GM18526 (cell line): ENCODE measurements at regions not wholly inside any gene's neighbourhood (a gene's known extent, or its start where the extent isn't known, plus 50 kb on each side); places are given as distances from the start of the nearest gene placed in this dataset.

Experiments used
- POLR2A ChIP-seq: IDR thresholded peaks from 3 replicates; pipeline ENCODE4 v1.6.1; 2011; ENCODE audit not compliant: insufficient read length; ENCODE audit errors: extremely low read depth

DNA sequence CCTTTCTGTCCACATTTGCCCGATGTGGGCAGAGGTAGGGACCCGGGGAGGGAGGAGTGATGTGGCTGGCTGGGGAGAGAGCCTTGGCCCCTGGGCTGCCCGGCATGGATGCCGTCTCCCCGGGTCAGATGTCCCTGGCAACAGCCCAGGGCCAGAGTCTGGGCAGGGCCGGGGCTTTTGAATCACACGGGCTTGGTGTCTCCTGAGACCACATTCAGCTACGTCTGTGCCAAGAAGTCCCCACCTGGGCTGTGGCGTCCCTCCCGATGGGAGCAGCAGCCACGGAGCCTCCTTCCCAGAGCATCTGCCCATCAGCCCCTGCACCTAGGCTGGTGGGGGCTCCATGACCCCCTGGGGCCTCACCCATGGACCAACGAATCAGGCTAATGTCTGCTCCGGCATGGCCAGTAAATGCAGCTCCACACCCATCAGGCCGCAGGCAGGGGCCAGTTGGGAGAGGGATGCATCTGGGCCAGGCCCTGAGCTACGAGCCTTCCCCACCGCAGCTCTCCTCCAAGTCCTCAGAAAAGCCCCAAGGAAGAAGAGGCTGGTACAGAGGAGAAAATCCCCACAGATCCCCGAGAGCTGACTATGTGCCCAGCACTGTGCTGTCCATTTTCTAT lies 109.4 kb downstream of the RFLNA start:
- no peak for TF ChIP-seq POLR2A

DNA sequence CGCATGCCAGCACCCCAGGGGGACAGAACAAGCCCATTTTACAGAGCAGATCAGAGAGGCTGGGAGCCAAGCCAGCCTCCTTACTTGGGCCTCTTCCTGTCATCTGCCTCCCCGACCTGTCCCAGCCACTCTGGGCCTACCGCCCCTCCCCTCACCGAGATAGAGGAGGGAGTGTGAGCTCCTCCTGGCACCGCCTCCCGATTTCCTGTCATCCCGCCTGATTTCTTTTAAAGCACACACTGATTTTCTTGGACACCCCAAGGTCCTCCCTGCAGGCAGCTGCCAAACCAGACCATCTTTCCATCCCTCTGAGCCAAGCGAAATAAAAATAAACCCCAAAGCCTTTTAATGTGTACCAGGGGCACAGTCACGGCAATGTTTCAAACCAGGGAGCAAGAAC lies 108.4 kb downstream of the RFLNA start:
- TF ChIP-seq POLR2A: no peak

DNA sequence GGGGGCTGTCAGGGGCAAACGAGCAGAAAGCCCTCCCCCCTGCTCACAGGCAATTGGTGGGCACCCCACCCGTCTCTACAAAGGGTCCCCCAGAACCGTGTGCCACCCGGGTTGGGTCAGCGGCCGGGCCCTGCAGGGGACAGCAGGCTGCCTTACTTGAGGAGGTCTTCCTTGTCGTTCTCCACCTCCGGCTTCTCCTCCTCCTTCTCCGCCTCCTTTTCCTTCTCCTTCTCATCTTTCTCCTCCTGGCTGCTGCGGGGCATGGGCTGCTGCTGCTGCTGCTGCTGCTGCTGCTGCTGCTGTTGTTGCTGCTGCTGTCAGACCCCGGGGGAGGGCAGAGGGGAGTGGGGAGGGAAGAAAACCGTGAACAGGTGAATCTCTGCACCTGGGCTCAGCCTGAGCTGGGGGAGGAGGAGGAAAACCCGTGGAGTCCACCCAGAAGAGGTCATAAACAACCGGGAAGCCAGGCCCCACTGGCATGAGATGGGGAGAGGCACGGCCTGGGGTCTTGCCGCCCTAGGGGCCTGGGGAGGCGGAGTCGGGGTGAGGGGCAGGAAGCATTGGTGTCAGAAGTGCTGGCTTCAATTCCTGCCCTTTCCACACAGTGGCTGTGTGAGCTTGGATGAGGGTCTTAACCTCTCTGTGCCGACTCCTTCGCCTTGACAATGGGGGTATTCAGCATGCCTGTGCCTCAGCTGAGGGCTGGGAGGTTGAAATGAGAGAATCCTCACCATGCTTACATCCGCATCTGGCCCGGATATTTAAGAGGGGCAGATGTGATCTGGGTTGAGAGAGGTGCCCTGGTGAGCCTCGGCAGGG lies 107.6 kb downstream of the RFLNA start:
- no peak for TF ChIP-seq POLR2A

DNA sequence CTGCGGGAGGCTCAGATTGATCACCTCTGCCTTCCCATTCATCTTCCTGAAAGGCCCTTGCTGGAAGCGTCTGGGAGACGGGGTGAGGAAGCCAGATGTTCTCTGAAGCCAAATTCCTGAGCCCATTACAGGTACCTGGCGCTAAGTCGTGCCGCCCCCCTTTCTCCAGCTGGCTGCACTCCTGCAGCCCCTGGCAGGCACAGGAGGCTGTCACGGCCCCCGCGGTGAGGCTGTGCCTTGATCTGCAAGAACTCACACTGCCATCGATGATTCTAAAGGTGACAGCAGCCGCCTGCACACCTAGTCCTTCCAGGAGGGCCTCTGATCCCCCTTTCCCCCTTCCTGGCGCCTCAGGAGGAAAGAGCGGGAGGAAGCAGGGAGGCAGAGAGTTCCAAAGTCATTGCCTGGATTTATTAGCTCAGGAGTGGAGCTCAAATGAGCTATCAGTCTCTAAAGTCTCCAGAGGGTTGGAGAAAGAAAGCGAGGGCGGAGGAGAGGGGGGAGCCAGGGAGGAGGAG lies 106.9 kb downstream of the RFLNA start:
- TF ChIP-seq POLR2A: no peak

DNA sequence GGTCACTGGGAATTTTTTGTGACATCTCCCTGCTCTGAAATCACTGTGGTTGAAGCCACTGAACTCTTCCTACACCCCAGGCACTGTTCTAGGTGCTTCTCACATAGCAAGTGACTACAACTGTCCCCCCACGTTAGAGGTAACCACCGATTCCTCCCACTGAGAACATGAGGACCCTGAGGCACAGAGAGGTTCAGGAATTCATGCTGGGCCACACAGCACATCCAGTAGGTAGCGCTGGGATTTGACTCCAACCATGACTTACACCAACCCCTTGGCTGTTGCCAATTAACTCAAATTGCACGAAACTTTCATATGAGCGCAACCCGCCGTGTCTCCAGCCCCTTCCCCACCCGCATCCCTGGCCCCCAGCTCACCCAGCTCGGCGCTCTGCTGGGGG lies 105.2 kb downstream of the RFLNA start:
- no peak for TF ChIP-seq POLR2A

DNA sequence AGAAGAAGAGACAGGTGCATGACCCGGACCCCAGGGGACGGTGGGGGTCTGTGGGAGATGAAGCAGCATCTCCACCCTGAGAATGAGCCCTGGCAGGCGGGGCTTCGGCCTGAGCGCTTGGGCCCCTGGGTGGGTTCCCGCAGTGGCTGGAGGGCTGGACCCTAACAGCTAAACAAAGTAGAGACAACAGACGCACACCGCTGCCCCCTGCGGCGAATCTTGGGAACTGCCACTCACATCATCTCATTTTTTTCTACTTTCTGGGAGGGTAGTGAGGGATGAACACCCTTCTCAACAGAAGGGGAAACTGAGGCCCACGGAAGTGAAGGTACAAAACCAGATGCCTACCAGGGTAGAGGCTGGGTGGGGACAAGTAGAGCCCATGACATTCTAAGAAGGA lies 104.7 kb downstream of the RFLNA start:
- no peak for TF ChIP-seq POLR2A

DNA sequence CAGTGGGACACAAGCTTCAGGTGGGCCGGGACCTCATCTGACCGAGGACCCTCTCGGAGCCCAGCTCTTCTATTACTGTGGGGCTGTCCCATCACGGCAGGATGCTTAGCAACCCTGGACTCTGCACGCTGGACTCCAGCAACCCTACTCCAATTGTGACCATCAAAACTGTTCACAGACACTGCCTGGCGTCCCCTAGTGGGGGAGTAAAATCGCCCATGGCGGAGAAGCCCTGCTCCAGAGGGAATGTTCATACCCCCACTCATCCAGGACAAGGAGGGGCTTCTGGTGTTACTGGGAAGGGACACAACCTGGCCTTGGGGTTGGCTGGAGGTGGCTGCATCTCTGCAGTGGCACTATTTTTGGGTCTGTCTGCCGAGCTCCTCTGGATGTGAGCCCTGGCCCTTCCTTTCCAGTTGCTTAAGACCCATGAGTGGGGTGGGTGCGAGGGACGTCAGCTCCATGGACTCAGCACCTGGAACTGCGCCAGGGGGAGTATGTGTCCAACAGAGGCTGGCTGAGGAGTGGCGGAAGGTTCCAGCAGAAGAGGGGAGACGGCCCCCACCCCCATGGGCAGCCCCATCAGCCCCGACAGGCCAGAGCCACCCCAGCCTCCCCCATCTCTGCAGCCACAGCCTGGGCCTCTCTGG lies 103.8 kb downstream of the RFLNA start:
- no peak for TF ChIP-seq POLR2A

DNA sequence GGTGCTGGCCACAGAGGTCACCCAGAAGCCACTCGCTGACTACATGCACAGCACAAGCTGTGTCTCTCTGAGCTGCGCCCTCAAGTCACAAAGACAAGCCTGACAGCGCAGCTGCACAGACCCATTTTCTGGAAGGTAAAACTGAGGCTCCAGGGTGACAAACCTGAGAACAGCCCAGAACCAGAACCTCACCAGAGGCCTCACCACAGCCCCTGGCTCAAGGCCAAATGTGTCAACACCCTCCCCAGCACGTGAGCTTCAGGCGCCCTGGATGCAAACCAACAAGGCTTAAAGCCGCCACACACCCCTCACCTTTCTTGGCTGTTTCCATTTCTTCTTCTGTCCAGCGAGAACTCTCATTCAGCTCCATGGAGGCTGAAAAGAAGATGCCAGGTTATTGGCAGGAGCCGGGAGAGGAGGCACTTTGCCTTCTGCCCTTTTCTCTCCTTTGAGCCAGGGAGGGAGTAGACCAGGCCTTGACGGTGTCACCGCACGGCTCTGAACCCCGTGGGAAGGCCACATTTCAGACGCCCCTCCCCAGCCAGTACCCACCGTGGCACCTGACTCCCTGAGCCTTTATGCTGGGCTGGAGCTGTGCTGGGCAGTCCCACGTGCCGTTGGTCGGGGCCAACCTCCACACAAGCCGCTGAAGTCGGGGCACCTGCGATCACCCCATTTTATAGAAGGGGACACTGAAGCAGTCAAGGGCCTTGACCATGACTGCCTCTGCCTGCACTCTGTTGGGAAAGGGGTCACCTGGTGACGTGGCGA lies 103.1 kb downstream of the RFLNA start:
- no peak for TF ChIP-seq POLR2A

DNA sequence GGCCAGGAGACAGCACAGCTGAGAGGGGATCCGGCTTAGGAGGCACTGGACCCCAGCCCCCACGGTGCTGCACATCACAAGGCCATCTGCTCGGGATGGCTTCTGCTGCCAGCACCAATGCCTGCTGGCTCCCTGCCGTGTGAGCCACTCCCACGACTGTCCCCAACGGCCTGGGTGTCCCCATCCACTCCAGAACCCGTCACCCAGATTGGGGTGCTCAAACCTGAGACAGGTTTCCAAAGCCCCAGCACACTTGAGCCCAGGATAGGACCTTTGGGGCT lies 102.4 kb downstream of the RFLNA start:
- TF ChIP-seq POLR2A: no peak

DNA sequence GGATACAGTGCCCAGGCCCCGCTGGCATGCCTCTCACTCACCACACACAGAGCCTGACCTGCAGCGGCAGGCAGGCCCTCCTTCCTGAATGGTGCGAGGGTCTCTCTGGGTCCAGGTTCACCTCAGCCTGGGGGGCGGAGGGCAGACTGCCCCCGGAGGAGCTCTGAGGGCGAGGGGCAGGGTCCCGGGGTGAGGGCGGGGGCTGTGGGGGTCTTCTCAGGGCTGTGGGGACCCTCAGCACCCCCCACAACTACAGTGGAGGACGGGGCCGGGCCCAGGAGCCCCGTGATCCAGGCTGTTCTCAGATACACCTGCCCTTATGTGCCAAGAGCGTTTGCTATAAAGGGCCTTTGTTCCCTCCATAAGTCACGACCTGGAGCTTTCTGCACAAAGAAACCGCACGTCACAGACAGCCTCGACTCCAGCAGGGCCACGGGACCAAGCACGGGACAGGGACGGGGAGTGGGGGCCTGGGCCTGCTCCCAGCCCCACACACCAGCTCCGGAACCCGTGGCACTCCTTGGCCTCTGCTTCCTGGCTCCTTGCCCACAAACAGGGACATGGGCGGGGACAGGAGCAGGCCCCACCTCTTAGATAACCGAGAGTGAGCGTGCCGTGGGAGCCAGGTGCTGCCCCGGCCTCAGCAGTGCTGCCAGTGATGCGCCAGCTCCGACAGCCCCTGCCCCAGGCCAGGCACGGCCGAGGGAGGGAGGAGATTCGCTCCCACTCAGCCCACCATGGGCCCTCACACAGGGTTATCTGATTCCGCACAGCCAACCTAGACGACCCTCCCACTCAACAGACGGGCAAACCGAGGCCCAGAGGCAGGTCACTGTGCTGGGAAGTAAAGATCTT lies 101.9 kb downstream of the RFLNA start:
- TF ChIP-seq POLR2A: no peak

DNA sequence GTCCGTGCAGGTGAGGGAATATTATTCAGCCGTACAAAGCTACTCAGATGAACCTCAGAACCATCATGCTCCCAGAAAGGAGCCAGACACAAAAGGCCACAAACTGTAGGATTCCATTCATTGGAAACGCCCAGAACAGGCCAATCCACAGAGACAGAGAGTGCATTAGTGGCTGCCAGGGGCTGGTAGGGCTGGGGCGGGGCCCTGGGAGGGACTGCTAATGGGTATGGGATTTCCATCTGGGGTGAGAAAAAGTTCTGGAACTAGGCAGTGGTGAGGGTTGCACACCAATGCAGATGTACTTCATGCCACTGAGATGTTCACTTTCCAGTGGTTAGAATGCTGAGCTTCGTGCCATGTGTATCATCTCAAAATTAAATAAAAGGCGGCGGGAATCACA lies 101.1 kb downstream of the RFLNA start:
- no peak for TF ChIP-seq POLR2A

DNA sequence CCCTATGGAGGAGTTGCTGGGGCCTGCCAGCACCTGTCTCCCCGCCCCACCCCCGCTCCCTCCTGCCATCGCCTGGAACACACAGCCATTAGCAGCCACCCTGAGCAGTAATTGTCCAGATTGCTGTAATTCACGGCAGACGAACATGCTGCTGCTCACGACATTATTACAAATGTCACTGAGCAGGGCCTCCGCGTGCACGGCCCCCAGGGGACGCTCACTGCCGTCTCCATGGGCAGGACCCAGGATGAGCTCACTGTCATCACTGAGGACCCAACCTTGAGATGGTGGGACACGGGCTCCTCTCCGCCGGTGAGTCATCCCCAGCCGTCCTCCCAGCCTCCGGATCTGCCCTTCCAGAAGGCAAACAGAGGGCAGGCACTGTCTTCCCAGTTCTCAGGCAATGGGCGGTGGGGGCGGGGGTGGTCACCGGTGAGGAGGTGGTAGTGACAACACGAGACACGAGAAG lies 100.4 kb downstream of the RFLNA start:
- TF ChIP-seq POLR2A: no peak

DNA sequence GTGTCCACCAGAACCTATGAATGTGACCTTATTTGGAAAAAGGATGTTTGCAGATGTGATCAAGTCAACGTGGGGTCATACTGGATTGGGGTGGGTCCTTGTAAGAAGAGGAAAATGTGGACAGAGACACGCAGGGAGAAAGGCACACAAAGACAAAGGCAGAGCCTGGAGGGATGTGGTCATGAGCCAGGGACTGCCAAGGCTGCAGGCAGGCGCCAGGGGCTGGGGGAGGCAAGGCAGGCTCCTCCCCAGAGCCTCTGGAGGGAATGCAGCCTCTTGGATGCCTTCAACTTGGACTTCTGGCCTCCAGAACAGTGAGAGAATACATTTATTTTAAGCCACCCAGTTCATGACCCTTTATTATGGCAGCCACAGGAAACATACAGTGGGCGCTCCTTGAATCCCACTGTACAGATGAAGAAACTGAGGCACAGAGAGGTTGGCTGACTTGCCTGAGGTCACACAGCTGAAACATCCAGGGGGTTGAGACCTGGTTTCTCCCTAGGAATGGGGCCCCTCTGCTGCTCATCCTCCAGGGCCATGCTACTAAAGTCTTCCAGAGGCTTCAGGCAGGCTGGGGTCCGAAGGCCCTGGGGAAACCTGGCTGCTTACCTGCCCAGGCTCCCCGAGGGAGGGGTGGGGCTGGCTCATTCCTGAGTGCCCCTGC lies 99.7 kb downstream of the RFLNA start:
- TF ChIP-seq POLR2A: no peak

DNA sequence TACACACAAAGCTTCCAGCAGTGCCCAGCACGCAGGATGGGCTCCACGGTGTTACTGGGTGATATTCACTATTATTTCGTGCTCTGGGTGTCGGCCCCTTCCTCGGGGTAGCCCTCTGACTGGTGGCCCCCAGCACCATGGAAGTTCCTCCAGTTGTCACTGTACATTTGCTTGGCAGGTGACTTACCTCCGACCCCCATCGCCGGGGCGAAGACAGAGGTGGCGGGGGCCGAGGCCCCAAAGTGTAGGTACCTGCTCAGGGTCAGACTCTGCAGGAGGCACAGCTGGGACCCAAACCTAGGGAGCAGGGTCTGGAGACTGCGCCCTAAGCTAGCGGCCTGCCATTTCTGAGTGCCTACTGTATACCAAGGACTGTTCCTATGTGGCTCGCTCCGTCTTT lies 98.9 kb downstream of the RFLNA start:
- TF ChIP-seq POLR2A: no peak

DNA sequence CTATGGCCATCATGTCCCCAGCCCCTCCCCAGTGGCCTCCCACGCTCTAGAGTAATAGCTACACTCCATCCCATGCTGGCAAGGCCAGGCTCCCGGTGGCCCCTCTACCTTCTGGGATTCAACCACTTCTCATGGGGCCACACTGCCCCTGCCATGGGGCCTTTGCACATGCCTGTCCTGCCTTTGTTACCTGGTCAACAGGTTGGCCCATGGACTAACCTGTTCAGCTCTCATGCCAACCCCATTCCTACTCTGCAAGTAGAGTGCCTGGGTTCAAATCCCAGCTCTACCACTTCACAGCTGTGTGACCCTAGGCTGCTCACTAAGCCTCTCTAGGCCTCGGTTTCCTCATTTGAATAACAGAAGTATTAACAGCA lies 98.5 kb downstream of the RFLNA start:
- TF ChIP-seq POLR2A: no peak
